NCI-H1092 treated with DMSO at 0.1 percent for 48 hours (cell line): ENCODE measurements at regions not wholly inside any gene's neighbourhood (a gene's known extent, or its start where the extent isn't known, plus 50 kb on each side); places are given as distances from the start of the nearest gene placed in this dataset.
"Not testable (repeated sequence)": the region's sequence is repeated elsewhere in the genome, so short reads cannot be mapped to it uniquely, and the experiment has no call there.

ENCODE experiments used
- DNase-seq: peaks from one replicate; lab custom pipeline; 2025; lab: John Stamatoyannopoulos, UW

GRCh38 chr13:109274188-109274821, 512.1 kb downstream of the IRS2 start:
- DNase-seq = no peak

GRCh38 chr13:109273326-109273751, 513.0 kb downstream of the IRS2 start:
- DNase-seq = no peak

GRCh38 chr13:109272595-109273325, 513.6 kb downstream of the IRS2 start:
- no peak for DNase-seq

DNA sequence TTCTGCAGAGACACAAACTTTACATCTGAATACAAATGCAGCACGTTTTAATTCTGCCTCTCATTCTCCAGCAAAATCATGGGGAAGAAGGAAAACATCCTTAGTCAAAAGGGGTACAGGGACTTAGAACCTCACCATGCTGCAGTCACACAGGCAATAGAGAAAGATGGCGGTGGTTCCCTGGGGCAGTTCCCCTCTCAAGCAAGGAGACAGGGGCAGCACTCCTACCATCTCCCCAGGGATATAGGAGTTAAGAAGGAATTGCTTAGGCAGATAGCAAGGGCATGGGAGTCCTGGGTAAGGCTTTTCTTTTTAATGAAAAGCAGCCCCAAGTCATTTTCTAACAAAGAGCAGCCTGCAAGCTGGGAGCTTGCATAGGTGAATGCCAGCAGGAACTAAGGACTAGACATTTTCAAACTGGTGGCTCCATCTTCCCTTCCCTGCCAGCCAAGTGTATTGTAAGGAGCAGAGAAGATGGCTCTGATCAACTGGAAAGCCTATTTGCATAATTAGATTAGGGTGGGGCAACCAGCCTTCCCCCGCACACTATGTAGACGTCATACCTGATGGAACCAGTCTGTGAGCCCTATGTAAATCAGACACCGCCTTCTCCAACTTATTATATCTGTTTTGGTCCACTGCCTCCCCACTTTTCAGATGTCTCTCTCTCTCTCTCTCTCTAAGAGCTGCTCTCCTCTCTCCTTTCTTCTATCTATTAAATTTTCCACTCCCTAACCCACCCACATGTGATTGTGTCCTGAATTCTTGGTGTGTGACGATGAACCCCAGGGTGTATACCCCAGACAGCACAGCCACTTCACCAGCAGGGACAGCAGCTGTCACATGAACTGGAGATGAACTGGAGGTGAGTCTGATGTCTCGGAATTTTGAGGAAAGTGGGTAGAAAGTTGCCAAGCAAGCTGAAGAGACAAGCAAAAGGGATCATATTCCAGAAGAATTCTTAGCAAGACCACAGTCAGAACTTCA, 514.5 kb downstream of the IRS2 start:
- no peak for DNase-seq

DNA sequence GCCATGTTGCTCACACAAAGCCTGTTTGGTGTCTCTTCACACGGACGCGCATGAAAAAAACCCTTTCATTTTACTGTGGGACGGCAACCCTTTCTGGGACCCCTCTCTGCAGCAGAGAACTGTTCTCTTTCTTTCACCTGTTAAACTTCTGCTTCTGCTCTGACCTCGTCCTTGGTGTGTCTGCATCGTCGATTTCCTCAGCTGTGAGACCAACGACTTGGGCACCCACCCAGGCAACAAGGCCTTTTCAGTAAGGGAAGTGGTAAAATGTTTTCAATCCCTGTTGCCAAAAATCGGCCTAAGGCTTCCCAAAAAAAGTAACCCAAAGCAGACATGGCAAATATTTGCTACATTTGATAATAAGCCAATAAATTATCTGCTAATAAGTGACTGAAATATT, 515.3 kb downstream of the IRS2 start:
- no peak for DNase-seq

- not testable (repeated sequence) for DNase-seq
These were observed 517.0 kb downstream of the IRS2 start for GRCh38 chr13:109269381-109269780.

DNA sequence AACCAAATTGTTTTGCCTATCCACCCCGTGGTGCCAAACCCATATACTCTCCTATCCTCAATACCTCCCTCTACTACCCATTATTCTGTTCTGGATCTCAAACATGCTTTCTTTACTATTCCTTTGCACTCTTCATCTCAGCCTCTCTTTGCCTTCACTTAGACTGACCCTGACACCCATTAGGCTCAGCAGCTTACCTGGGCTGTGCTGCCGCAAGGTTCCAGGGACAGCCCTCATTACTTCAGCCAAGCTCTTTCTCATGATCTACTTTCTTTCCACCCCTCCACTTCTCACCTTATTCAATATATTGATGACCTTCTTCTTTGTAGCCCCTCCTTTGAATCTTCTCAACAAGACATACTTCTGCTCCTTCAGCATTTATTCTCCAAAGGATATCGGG, 517.9 kb downstream of the IRS2 start:
- DNase-seq = not testable (repeated sequence)

- DNase-seq = not testable (repeated sequence)
These were observed 519.0 kb downstream of the IRS2 start for GRCh38 chr13:109267400-109267799.

GRCh38 chr13:109265438-109265742, 521.0 kb downstream of the IRS2 start:
- not testable (repeated sequence) for DNase-seq

- DNase-seq = not testable (repeated sequence)
These were observed 521.6 kb downstream of the IRS2 start for GRCh38 chr13:109264603-109265437.

DNA sequence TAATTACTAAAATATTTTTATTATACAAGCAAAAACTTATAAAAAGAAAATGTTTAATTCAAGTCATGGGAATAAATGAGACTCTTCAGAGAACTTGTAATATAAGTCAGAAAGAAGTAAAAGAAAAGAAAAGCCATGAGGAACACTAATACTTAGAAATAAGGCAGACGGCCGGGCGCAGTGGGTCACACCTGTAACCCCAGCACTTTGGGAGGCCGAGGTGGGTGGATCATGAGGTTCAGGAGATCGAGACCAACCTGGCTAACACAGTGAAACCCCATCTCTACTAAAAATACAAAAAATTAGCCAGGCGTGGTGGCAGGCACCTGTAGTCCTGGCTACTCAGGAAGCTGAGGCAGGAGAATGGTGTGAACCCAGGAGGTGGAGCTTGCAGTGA, 528.6 kb downstream of the IRS2 start:
- DNase-seq = not testable (repeated sequence)
